T47D (cell line): ENCODE measurements at regions not wholly inside any gene's neighbourhood (a gene's known extent, or its start where the extent isn't known, plus 50 kb on each side); places are given as distances from the start of the nearest gene placed in this dataset.

Source experiments
- DNase-seq, 2 experiments: peaks; one replicate each; pipeline versions ENCODE4 v3.0.0 to v3.0.0-alpha.2; 2011 to 2012; ENCODE audit warnings: low read depth in 1 of 2, low spot score in 1 of 2
- JUND ChIP-seq: IDR thresholded peaks from 2 replicates; pipeline ENCODE4 v1.6.1; 2012; ENCODE audit warnings: low read depth
- in situ Hi-C: cut with HindIII; loops from 2 replicates; pipeline ENCODE4 v1.10.0; 2016; ENCODE audit warnings: low sequenced_read_pairs, low pct_unique_long_range_greater_than_20kb

DNA sequence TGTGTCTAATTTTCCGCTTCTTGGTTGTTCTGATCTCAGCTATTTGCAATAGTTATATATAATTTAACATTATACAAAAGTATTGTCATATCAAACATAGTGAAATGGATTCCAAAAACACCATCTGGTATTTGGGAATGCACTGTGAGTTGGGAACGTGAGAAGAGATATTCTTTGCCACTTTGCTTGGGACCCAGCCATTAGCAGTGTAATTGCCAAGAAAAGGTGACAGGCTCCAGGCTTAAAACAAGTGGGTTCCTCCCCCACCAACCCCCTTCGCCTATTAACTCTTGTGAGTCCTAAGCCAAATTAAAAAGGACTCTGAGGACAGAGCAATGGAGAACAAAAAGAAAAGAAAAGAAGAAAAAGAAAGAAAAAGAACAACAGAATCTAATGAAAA is 186.7 kb upstream of the NFIA start:
- no peak for DNase-seq
- in situ Hi-C loops, result no loop called here
- no peak for TF ChIP-seq JUND

DNA sequence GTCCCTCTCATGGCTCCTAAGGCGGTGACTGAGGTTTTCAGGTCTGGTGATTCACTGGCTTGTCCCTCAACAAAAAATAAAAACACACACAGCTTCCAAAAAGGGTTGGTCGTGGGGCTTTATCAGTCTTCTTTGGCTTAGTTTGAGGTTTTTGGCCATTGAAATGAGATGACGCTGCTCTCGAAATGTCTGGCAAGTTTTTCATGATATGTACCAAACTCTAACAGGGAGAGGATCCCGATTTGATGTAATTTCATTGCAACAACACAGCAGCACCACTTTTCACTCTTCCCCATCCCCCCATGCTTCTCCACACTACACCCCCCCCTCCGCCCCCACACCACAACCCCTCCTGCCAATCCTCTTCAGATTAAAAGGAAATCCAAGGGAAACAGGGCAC is 187.1 kb upstream of the NFIA start:
- no peak for DNase-seq
- TF ChIP-seq JUND, result no peak
- in situ Hi-C loops, result no loop called here

DNA sequence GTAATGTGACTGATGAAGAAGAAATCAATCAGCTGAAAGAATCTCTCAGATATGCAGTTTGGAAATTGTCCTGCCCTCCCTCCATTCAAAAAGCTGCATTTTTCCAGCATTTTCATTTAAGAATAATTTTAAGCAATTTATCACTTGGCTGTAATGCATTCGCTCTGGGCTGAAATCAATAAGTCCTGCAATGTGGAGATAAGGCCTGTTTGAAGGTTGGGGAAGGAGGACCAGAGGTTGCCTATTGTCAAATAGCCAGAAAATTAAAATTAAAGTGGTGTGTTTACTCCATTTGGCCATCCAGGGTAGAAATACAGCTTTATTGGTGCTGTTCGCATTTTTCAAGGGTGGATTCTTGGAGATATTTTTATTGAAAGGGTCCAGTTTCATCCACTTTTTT is 187.6 kb upstream of the NFIA start:
- no peak for TF ChIP-seq JUND
- in situ Hi-C loops, result no loop called here
- no peak for DNase-seq

DNA sequence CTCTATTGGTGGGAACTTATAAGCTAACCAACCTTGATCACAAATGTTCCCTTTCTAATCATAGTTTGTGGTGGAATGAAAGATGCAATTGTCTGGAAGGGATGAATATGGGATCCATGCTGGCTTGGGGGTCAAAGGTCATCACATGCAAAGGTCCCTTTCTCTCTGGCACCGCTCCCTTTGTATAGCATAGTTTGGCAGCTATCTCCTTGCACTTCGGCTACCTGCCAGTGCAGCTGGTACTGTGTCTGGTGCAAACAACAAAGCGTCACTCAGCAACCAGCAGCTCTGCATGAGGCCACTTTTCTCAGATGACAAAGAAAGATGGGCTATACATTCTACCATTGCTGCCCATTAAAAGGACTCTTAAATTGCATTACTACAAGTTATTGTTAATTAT is 188.2 kb upstream of the NFIA start:
- in situ Hi-C loops, result no loop called here
- DNase-seq, result no peak

DNA sequence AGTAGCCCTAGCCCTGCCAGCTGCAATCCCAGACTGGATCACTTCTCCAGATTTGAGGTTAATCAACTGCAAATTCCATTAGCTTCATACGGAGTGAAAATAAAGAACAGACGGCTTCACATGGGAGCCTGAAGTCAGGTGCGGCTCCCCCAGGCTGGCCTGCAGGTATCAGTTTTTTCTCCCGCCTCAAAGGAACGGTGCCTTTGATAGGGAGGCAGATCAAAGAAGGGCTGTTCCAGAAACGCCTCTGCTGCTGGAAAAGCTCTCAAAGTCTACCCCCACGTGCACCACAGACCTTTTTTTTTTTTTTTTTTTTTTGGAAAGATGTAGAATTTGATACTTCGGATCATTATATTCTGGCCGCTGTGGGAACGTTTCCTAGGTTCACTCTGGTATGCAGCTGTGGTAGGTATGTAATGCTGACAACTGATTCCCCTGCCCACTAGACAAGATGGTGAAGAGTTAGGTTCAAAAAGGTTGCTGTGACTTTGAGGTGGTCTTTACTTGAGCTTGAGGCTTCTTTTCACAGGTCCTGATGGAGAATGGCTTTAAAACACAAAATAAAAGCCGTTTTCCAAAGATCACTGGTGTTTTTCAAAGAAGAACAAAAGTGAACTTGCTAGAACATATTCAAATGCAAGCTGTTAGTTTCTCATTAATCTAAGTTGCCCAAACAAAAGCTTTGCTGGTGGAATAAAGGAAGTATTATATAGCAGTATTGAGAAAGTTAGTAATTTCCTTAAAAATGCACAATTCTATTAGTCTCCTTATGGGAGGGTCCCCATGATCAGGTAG is 189.0 kb upstream of the NFIA start:
- TF ChIP-seq JUND, result no peak
- no peak for DNase-seq
- in situ Hi-C loops, result no loop called here

More for the DNA sequence above, 188.2 kb upstream of the NFIA start:
- no peak for TF ChIP-seq JUND

DNA sequence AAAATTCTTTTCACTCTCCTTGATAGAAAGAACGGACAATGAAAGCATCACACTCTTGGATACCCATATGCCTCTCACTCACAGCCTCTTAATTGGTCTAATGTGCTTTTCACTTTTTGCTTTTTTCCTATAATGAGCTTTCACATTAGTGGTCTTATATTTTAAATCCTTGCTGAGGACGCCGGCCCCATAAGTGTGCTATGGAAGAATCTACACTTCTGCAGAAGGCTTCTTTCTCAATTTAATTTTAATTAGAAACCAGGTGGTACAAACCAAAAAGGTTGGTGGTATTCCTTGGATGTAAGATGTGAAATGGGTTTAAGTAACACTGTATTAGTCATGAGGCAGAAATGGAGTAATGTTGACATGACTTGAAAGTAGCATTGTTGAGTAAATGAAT is 190.6 kb upstream of the NFIA start:
- no peak for DNase-seq
- no peak for TF ChIP-seq JUND
- in situ Hi-C loops, result no loop called here

DNA sequence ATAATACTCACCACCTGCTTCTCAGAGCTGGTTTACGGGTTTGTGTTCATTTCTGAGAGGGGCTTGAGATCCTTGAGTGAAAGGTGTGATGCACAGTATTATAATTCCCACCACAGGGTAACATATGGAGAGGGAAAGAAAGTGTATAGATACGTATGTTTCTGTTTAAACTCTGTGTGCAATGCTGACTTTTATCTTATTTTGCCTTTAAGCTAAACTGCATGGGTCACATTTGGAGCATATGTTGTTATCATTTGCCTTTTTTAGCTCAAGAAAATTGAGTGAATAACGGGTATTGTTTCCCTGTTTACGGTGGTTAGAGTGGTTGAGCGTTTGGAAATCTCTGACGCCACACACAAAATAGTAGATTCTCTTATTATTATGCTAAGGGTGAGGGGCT is 191.1 kb upstream of the NFIA start:
- in situ Hi-C loops, result no loop called here
- no peak for TF ChIP-seq JUND
- no peak for DNase-seq

DNA sequence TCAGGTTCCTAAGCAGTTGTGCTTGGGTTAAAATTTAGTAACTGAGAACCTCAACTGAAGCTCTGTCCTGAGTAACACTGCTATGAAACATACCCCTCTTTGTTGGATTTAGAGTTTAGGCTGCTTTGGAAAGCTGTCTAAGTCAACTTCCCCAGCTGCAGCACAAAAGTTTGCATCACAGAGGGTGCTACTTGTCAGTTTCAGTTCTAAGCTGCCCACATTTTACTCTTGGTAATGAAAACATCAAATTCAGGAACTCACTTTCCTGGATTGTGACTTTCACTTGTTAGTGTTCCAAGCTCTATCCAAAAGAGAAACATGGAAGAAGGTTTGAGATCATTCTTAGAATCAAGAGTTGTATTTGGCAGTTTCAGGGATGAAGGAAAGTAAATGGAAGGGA is 191.7 kb upstream of the NFIA start:
- no peak for TF ChIP-seq JUND

DNA sequence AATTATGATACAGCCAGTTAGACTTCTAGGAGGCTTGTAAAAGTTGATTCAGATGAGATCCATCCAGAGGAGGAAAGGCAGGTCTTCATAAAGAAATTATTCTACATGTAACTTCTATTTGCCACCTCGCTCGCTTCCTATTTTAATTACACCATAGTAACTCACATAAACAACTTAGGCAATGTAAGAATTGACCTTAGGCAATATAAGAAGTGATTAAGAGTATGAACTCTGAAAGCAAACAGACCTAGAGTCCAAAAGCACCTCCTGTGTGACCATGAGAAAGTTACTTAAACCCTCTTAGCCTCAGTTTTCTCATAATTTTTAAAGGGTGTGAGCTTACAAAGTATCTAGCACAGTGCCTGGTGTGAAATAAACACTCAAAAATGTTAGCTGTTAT is 192.7 kb upstream of the NFIA start:
- in situ Hi-C loops, result no loop called here
- no peak for TF ChIP-seq JUND
- no peak for DNase-seq

More for the DNA sequence above, 191.7 kb upstream of the NFIA start:
- no peak for DNase-seq
- in situ Hi-C loops, result no loop called here

DNA sequence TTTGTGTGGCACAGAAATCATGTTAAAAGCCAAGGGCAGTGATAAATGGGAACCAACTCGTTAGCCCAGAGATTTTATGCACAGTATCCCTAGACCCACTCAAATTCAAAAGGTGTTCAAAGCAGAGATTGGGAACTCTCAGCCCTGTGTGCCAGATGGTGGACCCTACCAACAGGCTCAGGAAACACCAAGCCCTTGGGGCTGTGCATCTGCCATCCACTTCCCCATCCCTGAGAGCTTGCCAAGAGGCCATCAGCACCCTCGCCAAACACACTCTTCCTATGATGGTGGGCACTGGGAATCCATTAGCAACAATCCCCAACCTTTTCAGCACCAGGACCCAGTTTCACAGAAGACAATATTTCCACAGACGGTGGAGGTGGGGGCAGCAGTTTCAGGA is 194.2 kb upstream of the NFIA start:
- DNase-seq, result no peak
- no peak for TF ChIP-seq JUND
- in situ Hi-C loops, result no loop called here

DNA sequence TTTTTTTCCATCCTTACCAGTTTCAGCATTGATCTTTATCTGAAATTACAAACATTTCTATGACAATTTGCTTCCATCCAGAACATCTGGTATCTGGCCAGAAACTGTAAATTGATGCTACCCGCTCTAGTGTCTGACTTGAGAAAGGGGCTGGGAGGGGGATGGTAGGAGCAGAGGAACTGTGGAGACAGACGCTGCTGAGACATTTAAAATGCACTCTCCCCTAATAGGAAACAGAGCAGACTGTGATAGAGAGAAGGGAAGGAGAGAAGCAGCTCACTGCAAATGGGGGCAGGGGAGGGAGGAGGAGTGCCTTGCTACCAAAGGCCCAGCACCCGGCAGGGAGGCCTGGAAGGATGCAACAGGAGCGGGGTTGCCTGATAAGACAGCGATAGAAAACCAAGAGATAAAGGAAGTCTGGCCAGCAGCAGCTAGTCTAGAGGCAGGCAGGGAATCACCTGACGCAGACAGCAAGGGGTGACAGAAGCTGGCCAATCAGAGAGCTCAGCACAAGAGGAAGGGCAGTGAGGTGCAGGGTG is 195.5 kb upstream of the NFIA start:
- TF ChIP-seq JUND, result no peak
- in situ Hi-C loops, result no loop called here
- DNase-seq, result no peak

DNA sequence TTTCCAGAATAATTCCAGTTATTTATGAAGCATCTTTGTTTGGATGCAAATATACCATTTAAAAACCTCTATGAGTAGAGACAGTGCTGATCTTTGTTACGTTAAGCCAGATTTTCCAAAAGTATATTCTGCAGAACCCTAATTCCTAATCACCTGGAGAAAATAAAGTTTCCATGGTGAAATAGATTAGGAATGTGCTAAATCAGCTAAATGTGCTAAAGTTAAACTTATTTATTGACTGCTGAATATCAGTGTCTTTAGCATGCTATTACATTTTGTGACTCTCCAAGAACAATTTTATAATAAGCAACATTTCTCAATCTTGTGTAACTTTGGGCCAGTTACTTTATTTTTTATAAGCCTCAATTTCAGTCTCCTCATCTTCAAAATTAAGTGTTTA is 196.3 kb upstream of the NFIA start:
- in situ Hi-C loops, result no loop called here
- TF ChIP-seq JUND, result no peak
- no peak for DNase-seq

DNA sequence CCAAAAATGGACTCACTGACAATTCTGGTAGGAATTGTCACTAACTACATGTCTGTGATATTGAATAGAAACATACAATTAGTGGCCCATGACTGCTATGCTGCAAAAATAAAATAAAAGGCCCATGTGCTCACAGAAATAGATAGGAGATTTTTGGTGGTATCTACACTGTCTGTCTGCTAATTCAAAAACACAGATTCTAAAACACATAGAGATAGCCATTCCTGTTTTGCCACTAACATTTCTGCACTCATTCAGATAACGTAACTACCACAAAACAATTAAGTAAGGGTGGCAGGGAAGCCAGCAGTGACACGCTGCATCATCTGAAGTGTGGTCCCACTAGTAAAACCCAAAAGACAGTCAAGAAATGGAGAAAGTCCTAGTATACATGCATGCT is 202.2 kb upstream of the NFIA start:
- no peak for TF ChIP-seq JUND

DNA sequence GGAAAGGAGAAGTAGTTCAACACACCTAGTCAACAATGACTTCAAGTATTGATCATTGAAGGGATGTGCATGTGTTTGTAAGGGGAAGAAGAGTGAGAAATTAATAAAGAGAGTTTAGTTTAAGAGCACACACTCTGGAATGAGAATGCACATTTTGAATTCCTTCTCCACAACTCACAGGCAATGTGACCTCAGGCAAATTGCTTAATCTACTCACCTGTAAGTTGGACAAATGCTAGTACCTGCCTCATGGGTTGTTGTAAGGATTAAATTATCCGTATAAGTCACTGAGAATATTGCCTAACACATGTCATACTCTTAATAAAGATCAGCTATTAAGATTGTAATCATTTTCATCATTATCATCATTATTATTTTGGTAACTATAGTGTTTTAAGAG is 204.0 kb upstream of the NFIA start:
- no peak for TF ChIP-seq JUND
- no peak for DNase-seq
- in situ Hi-C loops, result no loop called here

More for the DNA sequence above, 202.2 kb upstream of the NFIA start:
- no peak for DNase-seq
- in situ Hi-C loops, result no loop called here
